ENCODE measurements at regions not wholly inside any gene's neighbourhood (a gene's known extent, or its start where the extent isn't known, plus 50 kb on each side); places are given as distances from the start of the nearest gene placed in this dataset.

- no peaks in the 10 kb centered on the region for H3K36me3 ChIP-seq (ENCODE audit: control insufficient read depth, insufficient read depth, low read length)
- no TSS peak for BruUV-seq (replicated peaks)
- H3K4me3 ChIP-seq (ENCODE audit: low read depth in 2 of 2, low read length in 2 of 2): no peak overlapping the region
- ATAC-seq (no peak), DNase-seq (ENCODE audit: low read depth, low spot score) (no peak)
- ChIA-PET POLR2A (no interaction called here), CTCF (no interaction called here)
- H3K4me1 ChIP-seq (ENCODE audit: control insufficient read depth, insufficient read depth, low read length): no peaks in the 10 kb centered on the region
- no peaks in the 10 kb centered on the region for H3K9me3 ChIP-seq (ENCODE audit: control insufficient read depth, insufficient read depth, low read depth, low read length)
- TF ChIP-seq, protein P1, sequence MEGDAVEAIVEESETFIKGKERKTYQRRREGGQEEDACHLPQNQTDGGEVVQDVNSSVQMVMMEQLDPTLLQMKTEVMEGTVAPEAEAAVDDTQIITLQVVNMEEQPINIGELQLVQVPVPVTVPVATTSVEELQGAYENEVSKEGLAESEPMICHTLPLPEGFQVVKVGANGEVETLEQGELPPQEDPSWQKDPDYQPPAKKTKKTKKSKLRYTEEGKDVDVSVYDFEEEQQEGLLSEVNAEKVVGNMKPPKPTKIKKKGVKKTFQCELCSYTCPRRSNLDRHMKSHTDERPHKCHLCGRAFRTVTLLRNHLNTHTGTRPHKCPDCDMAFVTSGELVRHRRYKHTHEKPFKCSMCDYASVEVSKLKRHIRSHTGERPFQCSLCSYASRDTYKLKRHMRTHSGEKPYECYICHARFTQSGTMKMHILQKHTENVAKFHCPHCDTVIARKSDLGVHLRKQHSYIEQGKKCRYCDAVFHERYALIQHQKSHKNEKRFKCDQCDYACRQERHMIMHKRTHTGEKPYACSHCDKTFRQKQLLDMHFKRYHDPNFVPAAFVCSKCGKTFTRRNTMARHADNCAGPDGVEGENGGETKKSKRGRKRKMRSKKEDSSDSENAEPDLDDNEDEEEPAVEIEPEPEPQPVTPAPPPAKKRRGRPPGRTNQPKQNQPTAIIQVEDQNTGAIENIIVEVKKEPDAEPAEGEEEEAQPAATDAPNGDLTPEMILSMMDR (IDR thresholded peaks at IDR 0.05): no peak
- TF ChIP-seq TCF7L2 (IDR thresholded peaks at IDR 0.05; ENCODE audit: low read depth, low read length) (no peak), REST (IDR thresholded peaks at IDR 0.05; ENCODE audit: insufficient read depth in 1 of 2, low read depth in 2 of 2, low read length in 1 of 2) (no peak), SIN3A (IDR thresholded peaks at IDR 0.05; ENCODE audit: borderline replicate concordance, insufficient read depth, low read depth, low read length) (no peak), POLR2AphosphoS5 (IDR thresholded peaks at IDR 0.05; ENCODE audit: low read depth, low read length) (no peak)
- no peak overlapping the region for H3K27ac ChIP-seq (ENCODE audit: low read length)
- intact Hi-C loops (cut with micrococcal nuclease; ENCODE audit: unreplicated experiment): no loop called here
- H3K27me3 ChIP-seq (ENCODE audit: control insufficient read depth, insufficient read depth, low read length): no peaks in the 10 kb centered on the region
- in situ Hi-C loops (cut with HindIII; ENCODE audit: low pct_unique_long_range_greater_than_20kb, low sequenced_read_pairs): no loop called here
These were observed 239.5 kb upstream of the DCN start for GRCh38 chr12:91422127-91422526.

DNA sequence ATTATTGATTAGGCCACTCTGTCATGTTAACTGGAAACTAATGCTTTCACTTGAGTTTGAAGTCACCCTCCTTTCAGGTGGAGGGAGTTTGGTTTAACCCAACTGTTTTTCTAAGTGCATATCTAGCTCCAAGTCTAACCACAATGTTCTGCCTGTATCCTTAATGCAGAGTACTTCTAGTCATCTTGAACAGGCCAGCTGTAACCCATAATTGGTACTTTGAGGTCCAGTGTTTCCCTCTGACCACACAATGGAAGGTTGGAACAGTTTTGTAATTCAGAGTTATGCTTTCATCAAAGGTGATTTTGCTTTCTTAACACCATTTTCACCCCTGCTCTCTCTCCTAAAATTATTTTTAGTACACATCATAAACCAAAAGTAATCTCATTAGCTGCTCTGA, 237.2 kb upstream of the DCN start:
- DNase-seq (ENCODE audit: low read depth, low spot score) (no peak), ATAC-seq (no peak)
- TF ChIP-seq REST (IDR thresholded peaks at IDR 0.05; ENCODE audit: insufficient read depth in 1 of 2, low read depth in 2 of 2, low read length in 1 of 2): no peak
- no peak for TF ChIP-seq POLR2AphosphoS5 (IDR thresholded peaks at IDR 0.05; ENCODE audit: low read depth, low read length)
- TF ChIP-seq, protein P1 (IDR thresholded peaks at IDR 0.05): no peak
- in situ Hi-C loops (cut with HindIII; ENCODE audit: low pct_unique_long_range_greater_than_20kb, low sequenced_read_pairs) (no loop called here), intact Hi-C loops (cut with micrococcal nuclease; ENCODE audit: unreplicated experiment) (no loop called here)
- no TSS peak for BruUV-seq (replicated peaks)
- H3K27ac ChIP-seq (ENCODE audit: low read length): no peak overlapping the region
- no peak overlapping the region for H3K4me3 ChIP-seq (ENCODE audit: low read depth in 2 of 2, low read length in 2 of 2)
- CTCF ChIA-PET: no interaction called here
- no peaks in the 10 kb centered on the region for H3K4me1 ChIP-seq (ENCODE audit: control insufficient read depth, insufficient read depth, low read length)
- H3K27me3 ChIP-seq (ENCODE audit: control insufficient read depth, insufficient read depth, low read length): no peaks in the 10 kb centered on the region
- H3K36me3 ChIP-seq (ENCODE audit: control insufficient read depth, insufficient read depth, low read length): no peaks in the 10 kb centered on the region
- POLR2A ChIA-PET: no interaction called here
- H3K9me3 ChIP-seq (ENCODE audit: control insufficient read depth, insufficient read depth, low read depth, low read length): no peaks in the 10 kb centered on the region
